Activated naive CD4-positive, alpha-beta T cell treated with anti-CD3 and anti-CD28 coated beads, Interleukin-2, amount 50 U/mL, for 72 hours (primary cell): ENCODE measurements at regions not wholly inside any gene's neighbourhood (a gene's known extent, or its start where the extent isn't known, plus 50 kb on each side); places are given as distances from the start of the nearest gene placed in this dataset.

Source experiments
- ATAC-seq, 2 donors: fragments of 150-1000 bp; cut with Tn5 transposase; 2 replicates each; pipeline ENCODE4 v1.10.0; 2021; ENCODE audit warnings: mild to moderate bottlenecking in 2 of 2, moderate library complexity in 2 of 2
- DNase-seq, 2 donors: peaks; one replicate each; pipeline ENCODE4 v3.0.0; 2021 to 2022; ENCODE audit warnings: low spot score in 2 of 2
- H3K27ac Mint-ChIP-seq, 2 donors: one replicate each; pipeline ENCODE4 v1.8.0; 2022; ENCODE audit warnings: mild to moderate bottlenecking in 2 of 2, mixed read lengths in 2 of 2
- H3K36me3 Mint-ChIP-seq, 2 donors: one replicate each; pipeline ENCODE4 v1.8.0; 2022; ENCODE audit warnings: mixed read lengths in 2 of 2
- H3K9me3 Mint-ChIP-seq, 2 donors: one replicate each; pipeline ENCODE4 v1.8.0; 2022; ENCODE audit warnings: mixed read lengths in 2 of 2

DNA sequence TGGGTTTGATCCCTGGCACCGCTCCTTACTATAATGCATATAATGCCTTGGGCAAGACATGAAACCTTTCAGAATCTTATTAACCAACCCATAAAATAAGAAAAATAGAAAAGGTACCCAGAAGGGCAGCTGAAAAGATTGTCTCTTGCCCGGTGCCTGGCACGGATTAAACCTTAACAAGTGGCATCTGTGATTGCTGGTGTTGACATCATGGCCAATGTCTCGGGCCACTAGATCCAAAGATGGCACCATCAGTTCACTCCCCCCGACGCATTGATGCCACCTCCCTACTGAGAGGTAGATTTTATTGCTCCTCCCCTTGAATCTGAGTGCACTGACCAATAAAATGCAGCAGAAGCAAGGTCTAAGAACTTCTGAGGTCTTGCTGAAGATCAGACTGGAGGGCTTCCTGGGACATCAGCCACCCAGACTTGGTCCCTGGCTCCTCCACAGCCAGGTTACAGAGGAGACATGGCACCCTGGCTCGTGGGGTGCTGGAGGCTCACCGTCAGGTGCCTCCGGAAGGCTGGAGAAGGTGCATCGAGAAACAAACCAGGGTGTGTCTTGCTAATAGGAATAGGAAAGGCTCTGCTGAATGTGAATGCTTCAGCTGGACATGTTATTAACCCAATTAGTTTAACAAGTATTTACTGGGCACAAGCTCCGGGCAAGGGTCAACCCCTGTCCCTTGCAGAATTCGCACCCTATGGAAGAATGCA is 80.0 kb upstream of the COL5A1 start:
- no peak for DNase-seq
- Mint-ChIP-seq H3K27ac (no peak overlapping the region), H3K9me3 (peaks cover 0 to 10% of the 10 kb centered on the region in 2 donors), H3K36me3 (no peaks in the 10 kb centered on the region)
- no peak for ATAC-seq

DNA sequence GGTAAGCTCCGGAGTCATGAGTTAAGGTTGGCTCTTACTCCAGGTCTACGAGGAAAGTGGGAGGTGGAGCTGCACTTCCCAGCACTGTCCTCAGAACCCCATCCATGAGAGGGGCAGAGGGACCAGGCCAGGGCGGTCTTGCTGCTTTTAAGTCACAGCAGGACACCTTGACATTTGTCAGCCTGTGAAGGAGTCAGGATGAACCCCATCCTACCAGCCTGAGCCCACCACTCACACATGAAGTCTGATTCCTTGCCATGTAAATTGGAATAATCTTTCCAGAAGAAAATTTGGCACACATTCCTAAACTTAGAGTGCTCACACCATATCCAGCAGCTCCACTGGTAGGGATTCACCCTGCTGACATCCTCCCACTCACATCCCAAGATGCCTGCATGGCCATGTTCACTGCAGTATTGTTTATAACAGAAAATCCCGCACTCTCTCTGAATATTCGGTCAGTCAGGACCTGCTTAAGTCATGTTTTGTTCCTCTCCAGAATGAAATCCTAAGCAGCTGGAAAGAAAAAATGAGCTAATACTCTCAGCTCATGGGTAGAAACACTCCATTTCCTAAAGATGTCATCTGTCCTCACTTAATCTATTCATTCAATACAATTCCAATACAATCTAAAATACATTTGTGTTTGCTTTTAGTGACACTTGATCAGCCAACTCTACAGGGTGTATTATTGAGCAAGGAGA is 79.3 kb upstream of the COL5A1 start:
- Mint-ChIP-seq H3K36me3 (no peaks in the 10 kb centered on the region), H3K9me3 (peaks cover under 1 to 10% of the 10 kb centered on the region in 2 donors), H3K27ac (no peak overlapping the region)
- ATAC-seq = no peak
- peak in 1 of 2 donors; percentile 4 for DNase-seq

DNA sequence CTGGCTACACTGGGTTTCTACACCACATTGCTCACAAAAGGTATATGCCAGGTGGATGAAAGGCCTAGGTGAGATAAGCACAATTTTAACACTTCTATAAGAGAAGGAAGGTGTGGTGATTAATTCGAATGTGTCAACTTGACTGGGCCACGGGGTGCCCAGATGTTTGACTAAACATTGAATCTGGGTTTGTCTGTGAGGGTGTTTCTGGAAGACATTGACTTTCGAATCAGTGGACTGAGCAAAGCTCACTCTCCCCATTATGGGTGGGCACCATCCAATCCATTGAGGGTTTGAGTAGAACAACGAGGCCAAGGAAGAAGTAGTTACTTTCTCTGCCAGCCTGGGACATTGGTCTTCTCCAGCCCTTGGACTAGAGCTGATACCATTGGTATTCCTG is 78.2 kb upstream of the COL5A1 start:
- Mint-ChIP-seq H3K9me3 (peaks cover 4 to 10% of the 10 kb centered on the region in 2 donors), H3K36me3 (no peaks in the 10 kb centered on the region), H3K27ac (no peak overlapping the region)
- DNase-seq (peak in 1 of 2 donors; percentile 7), ATAC-seq (no peak)

GRCh38 chr9:134564431-134565170 is 77.0 kb upstream of the COL5A1 start:
- ATAC-seq = no peak
- H3K36me3 Mint-ChIP-seq = no peaks in the 10 kb centered on the region
- DNase-seq = peak in 1 of 2 donors; percentile 47
- peaks cover 4 to 10% of the 10 kb centered on the region in 2 donors for H3K9me3 Mint-ChIP-seq
- no peak overlapping the region for H3K27ac Mint-ChIP-seq

GRCh38 chr9:134565316-134565915 is 76.2 kb upstream of the COL5A1 start:
- no peak overlapping the region for H3K27ac Mint-ChIP-seq
- H3K36me3 Mint-ChIP-seq = no peaks in the 10 kb centered on the region
- peaks cover 4 to 10% of the 10 kb centered on the region in 2 donors for H3K9me3 Mint-ChIP-seq
- ATAC-seq = no peak
- DNase-seq = no peak

DNA sequence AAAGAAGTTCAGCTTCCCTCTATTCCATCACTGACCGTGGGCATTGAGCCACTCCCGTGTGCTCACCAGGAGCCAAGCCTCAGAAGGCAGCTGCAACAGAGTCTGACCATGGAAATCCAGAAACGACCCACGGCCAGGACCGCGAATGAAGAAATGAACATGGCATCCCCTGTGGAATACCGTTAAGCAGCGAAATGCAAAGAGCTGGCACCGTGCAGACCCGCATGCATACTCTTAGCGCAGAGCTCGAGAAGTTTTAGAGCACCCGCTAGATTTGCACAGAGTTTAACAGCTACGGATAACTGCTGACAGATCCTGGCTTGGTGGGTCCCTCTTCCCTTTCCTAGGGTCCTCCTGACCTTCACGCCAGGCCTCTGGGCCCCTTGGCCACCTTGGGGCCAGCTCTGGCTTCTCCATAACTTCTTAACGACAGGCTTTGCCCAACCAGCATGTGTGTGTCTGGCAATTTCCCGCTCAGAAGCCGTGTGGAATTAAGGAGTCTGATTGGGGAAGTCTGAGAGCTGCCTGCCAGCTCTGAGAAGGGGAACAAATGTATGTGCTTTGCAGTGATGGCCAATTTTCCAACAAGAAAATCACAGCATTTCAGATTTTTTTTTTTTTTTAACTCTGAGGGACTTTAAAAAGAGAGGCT is 75.3 kb upstream of the COL5A1 start:
- H3K9me3 Mint-ChIP-seq = peaks cover 4 to 10% of the 10 kb centered on the region in 2 donors
- DNase-seq (peak in 1 of 2 donors; percentile 18), ATAC-seq (no peak)
- H3K36me3 Mint-ChIP-seq = no peaks in the 10 kb centered on the region
- H3K27ac Mint-ChIP-seq = no peak overlapping the region

DNA sequence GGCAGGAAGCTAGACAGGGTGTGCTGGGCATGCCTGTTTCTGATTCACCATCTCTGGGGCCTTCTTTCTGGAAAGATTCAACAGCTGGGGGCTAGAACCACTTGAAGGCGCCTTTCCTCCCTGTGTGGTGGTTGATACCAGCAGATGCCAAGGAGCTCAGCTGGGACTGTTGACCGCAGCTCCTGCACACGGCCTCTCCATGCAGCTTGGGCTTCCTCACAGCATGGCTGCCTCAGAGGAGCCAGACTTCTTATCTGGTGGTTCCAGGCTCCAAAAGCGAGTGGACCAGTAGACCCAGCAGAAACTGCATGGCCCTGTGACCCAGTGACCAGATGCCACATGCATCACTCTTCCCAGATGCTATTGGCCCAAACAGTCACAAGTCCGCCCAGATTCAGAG is 74.7 kb upstream of the COL5A1 start:
- no peak for ATAC-seq
- Mint-ChIP-seq H3K27ac (no peak overlapping the region), H3K36me3 (no peaks in the 10 kb centered on the region), H3K9me3 (peaks cover 4 to 10% of the 10 kb centered on the region in 2 donors)
- DNase-seq = peak in 1 of 2 donors; percentile 21

GRCh38 chr9:134568116-134568515 is 73.5 kb upstream of the COL5A1 start:
- Mint-ChIP-seq H3K9me3 (peaks cover 4 to 10% of the 10 kb centered on the region in 2 donors), H3K36me3 (no peaks in the 10 kb centered on the region), H3K27ac (no peak overlapping the region)
- peak in 1 of 2 donors; percentile 50 for DNase-seq
- ATAC-seq = no peak

GRCh38 chr9:134568811-134569210 is 72.8 kb upstream of the COL5A1 start:
- peaks cover 4 to 10% of the 10 kb centered on the region in 2 donors for H3K9me3 Mint-ChIP-seq
- ATAC-seq (no peak), DNase-seq (no peak)
- no peak overlapping the region for H3K27ac Mint-ChIP-seq
- H3K36me3 Mint-ChIP-seq = no peaks in the 10 kb centered on the region

DNA sequence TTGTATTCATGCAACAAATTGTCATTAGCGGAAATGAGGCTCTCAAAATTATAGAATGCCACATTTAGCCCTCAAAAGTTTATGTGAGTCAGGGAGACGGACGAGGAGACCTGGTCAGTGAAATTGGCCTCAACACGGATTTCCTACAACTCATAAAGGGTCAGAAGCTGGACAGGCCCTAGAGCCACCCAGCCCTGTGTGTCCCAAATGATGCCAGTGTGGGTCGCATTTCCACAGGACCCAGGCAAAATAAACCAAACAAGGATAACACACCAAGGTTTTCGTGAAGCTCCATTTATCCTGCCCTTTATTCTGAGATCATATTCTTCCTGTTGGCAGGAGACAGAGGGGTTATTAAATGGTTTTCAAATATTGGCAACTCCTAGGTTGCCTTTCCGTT is 72.0 kb upstream of the COL5A1 start:
- DNase-seq (peak in 1 of 2 donors; percentile 13), ATAC-seq (no peak)
- no peaks in the 10 kb centered on the region for H3K36me3 Mint-ChIP-seq
- peaks cover 2 to 4% of the 10 kb centered on the region in 2 donors for H3K9me3 Mint-ChIP-seq
- no peak overlapping the region for H3K27ac Mint-ChIP-seq

DNA sequence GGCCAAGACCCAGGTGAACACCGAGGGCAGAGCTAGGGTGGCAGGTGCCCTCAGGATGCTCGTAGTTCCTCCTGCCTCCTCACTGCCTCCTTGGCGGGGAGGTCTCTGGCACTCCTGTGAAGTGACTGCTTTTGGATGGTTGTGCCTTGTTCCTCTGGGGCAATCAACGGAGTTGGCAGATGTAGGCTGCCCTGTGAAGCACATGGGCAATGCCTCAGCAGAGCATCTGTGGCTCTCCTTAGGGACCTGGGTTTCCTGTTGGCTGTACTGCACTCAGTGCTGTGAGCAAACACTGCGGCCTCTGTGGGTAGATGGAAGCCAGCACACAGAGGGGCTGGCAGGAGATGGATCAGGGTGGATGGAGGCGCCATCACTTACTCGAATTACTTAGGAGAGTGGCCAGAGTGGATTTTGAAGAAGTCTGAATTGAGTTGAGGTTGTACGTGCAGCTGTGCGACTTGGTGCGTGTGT is 71.4 kb upstream of the COL5A1 start:
- DNase-seq (peak in 1 of 2 donors; percentile 35), ATAC-seq (no peak)
- Mint-ChIP-seq H3K36me3 (no peaks in the 10 kb centered on the region), H3K9me3 (peaks cover 0 to 4% of the 10 kb centered on the region in 2 donors), H3K27ac (no peak overlapping the region)

DNA sequence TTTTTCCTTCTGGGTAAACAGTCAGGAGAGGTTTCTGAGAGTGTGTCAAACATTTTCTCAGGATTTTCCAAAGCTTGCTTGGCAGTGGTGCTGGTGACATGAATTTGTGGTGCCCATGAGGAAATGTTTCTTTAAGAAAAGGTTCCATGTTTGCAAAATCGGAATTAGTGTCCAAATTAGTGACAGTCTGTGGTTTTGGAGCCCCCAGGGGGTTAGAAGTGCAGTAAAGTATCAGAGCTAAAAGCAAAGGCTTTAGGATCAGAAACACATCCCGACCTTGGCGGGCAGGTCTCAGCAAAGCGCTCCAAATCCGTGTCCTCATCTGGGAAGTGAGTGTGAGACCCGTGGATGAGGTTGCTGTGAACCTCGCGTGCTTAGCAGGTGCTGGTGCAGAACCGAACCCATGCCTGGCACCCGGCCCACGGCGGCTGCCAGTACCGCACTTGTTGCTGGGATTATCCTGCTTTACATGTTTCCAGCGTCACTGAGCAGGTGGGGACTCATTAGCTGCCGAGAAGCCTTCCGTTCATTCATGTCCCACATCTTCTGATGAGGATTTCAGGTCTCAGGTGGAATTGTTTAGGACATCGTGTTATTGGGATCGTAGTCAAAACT is 70.8 kb upstream of the COL5A1 start:
- ATAC-seq (no peak), DNase-seq (peak in 1 of 2 donors; percentile 43)
- H3K9me3 Mint-ChIP-seq = peaks cover 0 to 4% of the 10 kb centered on the region in 2 donors
- no peaks in the 10 kb centered on the region for H3K36me3 Mint-ChIP-seq
- no peak overlapping the region for H3K27ac Mint-ChIP-seq

GRCh38 chr9:134571326-134571931 is 70.2 kb upstream of the COL5A1 start:
- H3K27ac Mint-ChIP-seq = no peak overlapping the region
- ATAC-seq = no peak
- peaks cover 0 to 4% of the 10 kb centered on the region in 2 donors for H3K9me3 Mint-ChIP-seq
- DNase-seq = peak in 1 of 2 donors; percentile 2
- no peaks in the 10 kb centered on the region for H3K36me3 Mint-ChIP-seq

DNA sequence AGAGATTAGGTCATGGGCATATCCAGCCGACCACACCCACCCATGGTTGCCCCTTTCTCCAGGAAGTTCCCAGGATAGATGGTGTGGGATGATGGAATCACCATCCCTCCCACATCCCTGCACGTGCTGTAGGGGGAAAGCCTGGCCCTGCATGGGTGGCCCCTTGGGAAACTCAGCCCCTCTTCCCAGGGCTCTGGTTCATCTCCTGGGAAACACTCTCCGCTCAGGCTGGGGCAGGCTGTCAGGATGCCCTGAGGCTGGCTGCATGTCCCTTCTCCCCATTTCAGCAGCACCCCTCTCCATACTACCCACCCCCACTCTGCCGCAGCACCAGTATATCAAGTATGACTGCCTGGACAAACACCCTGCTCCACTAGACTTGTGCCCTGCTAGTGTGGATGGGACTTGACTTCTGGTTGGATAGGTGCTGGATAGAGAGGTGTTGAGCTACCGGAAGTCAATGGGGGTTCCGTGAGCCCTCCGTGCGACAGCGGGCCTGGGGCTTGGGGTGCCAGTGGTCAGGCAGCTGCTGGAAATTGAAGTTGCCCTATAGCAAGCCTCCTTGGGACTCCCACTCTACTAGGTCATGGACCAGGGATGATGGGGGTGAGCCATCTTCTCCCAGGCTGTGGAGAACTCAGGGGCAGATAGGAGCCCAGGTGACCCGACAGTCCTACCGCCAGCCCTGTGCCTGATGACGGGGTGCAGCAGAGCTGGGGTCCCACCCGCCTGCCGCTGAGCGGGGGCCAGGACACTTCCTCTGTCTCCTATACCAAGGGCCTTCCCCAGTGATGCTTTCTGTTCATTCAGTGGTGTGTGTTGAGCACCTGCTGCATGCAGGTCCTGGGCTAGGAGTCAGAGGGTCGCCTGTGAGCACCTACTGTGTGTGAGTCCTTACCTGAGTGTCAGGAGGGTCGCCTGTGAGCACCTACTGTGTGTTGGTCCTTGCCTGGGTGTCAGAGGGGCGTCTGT is 69.4 kb upstream of the COL5A1 start:
- Mint-ChIP-seq H3K27ac (no peak overlapping the region), H3K9me3 (peaks cover 0 to 4% of the 10 kb centered on the region in 2 donors)
- peak in 1 of 2 donors; percentile 38 for ATAC-seq

More for the DNA sequence above, 69.4 kb upstream of the COL5A1 start:
- peak in 1 of 2 donors; percentile 45 for DNase-seq
- H3K36me3 Mint-ChIP-seq = no peaks in the 10 kb centered on the region
